ENCODE measurements at regions not wholly inside any gene's neighbourhood (a gene's known extent, or its start where the extent isn't known, plus 50 kb on each side); places are given as distances from the start of the nearest gene placed in this dataset.

GRCh38 chr3:25888892-25889524 lies 99.1 kb downstream of the OXSM start:
- TF ChIP-seq SMC3 (conservative IDR thresholded peaks at IDR 0.05; ENCODE audit: poor library complexity) (no peak), CTCF (IDR thresholded peaks at IDR 0.05; ENCODE audit: poor library complexity, severe bottlenecking) (no peak), POLR2AphosphoS5 (IDR thresholded peaks at IDR 0.05) (no peak), EZH2 (IDR thresholded peaks at IDR 0.05; ENCODE audit: borderline replicate concordance, insufficient read depth, low read length, poor library complexity, severe bottlenecking) (no peak), EP300 (conservative IDR thresholded peaks at IDR 0.05; ENCODE audit: poor library complexity, severe bottlenecking) (no peak), TAF1 (IDR thresholded peaks at IDR 0.05; ENCODE audit: low read depth) (no peak), REST (IDR thresholded peaks at IDR 0.05; ENCODE audit: borderline replicate concordance) (no peak), RAD21 (conservative IDR thresholded peaks at IDR 0.05) (no peak), MXI1 (conservative IDR thresholded peaks at IDR 0.05; ENCODE audit: poor library complexity, severe bottlenecking) (no peak)
- no peak overlapping the region for H3K4me2 ChIP-seq (ENCODE audit: low read length)

GRCh38 chr3:25889525-25889917 lies 99.6 kb downstream of the OXSM start:
- Histone ChIP-seq H3K4me3 (ENCODE audit: low read length) (no peak overlapping the region), H3K9me2 (ENCODE audit: insufficient read depth, low read length) (no peaks in the 10 kb centered on the region), H3K27me3 (ENCODE audit: insufficient read depth, low read depth, low read length) (no peaks in the 10 kb centered on the region), H3F3A (ENCODE audit: insufficient read depth, low read length, poor library complexity, severe bottlenecking) (no peaks in the 10 kb centered on the region), H3K27ac (ENCODE audit: low read length) (no peak overlapping the region), H3K36me3 (ENCODE audit: insufficient read depth, low read length) (no peaks in the 10 kb centered on the region), H3K4me2 (ENCODE audit: low read length) (no peak overlapping the region), H4K20me1 (ENCODE audit: insufficient read depth) (no peaks in the 10 kb centered on the region), H3K9ac (ENCODE audit: low read length) (no peak overlapping the region), H3K79me2 (replicated peaks; ENCODE audit: insufficient read depth, low read length) (no peaks in the 10 kb centered on the region), H3K9me3 (ENCODE audit: low read length) (no peaks in the 10 kb centered on the region), H2AFZ (ENCODE audit: low read depth, low read length) (no peak overlapping the region)
- TF ChIP-seq SMC3 (conservative IDR thresholded peaks at IDR 0.05; ENCODE audit: poor library complexity) (no peak), REST (IDR thresholded peaks at IDR 0.05; ENCODE audit: borderline replicate concordance) (no peak), RAD21 (conservative IDR thresholded peaks at IDR 0.05) (no peak), MXI1 (conservative IDR thresholded peaks at IDR 0.05; ENCODE audit: poor library complexity, severe bottlenecking) (no peak), EP300 (conservative IDR thresholded peaks at IDR 0.05; ENCODE audit: poor library complexity, severe bottlenecking) (no peak), TAF1 (IDR thresholded peaks at IDR 0.05; ENCODE audit: low read depth) (no peak), CTCF (IDR thresholded peaks at IDR 0.05; ENCODE audit: poor library complexity, severe bottlenecking) (no peak), EZH2 (IDR thresholded peaks at IDR 0.05; ENCODE audit: borderline replicate concordance, insufficient read depth, low read length, poor library complexity, severe bottlenecking) (no peak), POLR2AphosphoS5 (IDR thresholded peaks at IDR 0.05) (no peak)

More at GRCh38 chr3:25888892-25889524, 99.1 kb downstream of the OXSM start:
- Histone ChIP-seq H3K79me2 (replicated peaks; ENCODE audit: insufficient read depth, low read length) (no peaks in the 10 kb centered on the region), H3F3A (ENCODE audit: insufficient read depth, low read length, poor library complexity, severe bottlenecking) (no peaks in the 10 kb centered on the region), H3K27me3 (ENCODE audit: insufficient read depth, low read depth, low read length) (no peaks in the 10 kb centered on the region), H3K27ac (ENCODE audit: low read length) (no peak overlapping the region), H3K4me3 (ENCODE audit: low read length) (no peak overlapping the region), H3K9ac (ENCODE audit: low read length) (no peak overlapping the region), H2AFZ (ENCODE audit: low read depth, low read length) (no peak overlapping the region), H3K9me2 (ENCODE audit: insufficient read depth, low read length) (no peaks in the 10 kb centered on the region), H3K36me3 (ENCODE audit: insufficient read depth, low read length) (no peaks in the 10 kb centered on the region), H3K9me3 (ENCODE audit: low read length) (no peaks in the 10 kb centered on the region), H4K20me1 (ENCODE audit: insufficient read depth) (no peaks in the 10 kb centered on the region)

Measured in neural cell (in vitro differentiated cells).